ENCODE measurements at regions not wholly inside any gene's neighbourhood (a gene's known extent, or its start where the extent isn't known, plus 50 kb on each side); places are given as distances from the start of the nearest gene placed in this dataset.
A peak's percentile ranks its signal among the peaks of the same experiment; 100 is the strongest.

- DNase-seq (ENCODE audit: low read depth, low spot score) = no peak
Observed at GRCh38 chr2:8457699-8458502, 224.0 kb upstream of the ID2 start.

GRCh38 chr2:8458503-8459459, 223.1 kb upstream of the ID2 start:
- DNase-seq (ENCODE audit: low read depth, low spot score) = no peak

- no peak for DNase-seq (ENCODE audit: low read depth, low spot score)
Observed at GRCh38 chr2:8459474-8459873, 222.4 kb upstream of the ID2 start.

- DNase-seq (ENCODE audit: low read depth, low spot score) = no peak
Observed at GRCh38 chr2:8461341-8461740, 220.5 kb upstream of the ID2 start.

GRCh38 chr2:8462280-8462679, 219.6 kb upstream of the ID2 start:
- DNase-seq (ENCODE audit: low read depth, low spot score) = no peak

- DNase-seq (ENCODE audit: low read depth, low spot score) = no peak
Observed at GRCh38 chr2:8462899-8463648, 218.8 kb upstream of the ID2 start.

GRCh38 chr2:8465560-8465959, 216.3 kb upstream of the ID2 start:
- no peak for DNase-seq (ENCODE audit: low read depth, low spot score)

GRCh38 chr2:8469709-8470493, 212.0 kb upstream of the ID2 start:
- DNase-seq (ENCODE audit: low read depth, low spot score) = no peak

- DNase-seq (ENCODE audit: low read depth, low spot score) = no peak
Observed at GRCh38 chr2:8472545-8473323, 209.1 kb upstream of the ID2 start.

GRCh38 chr2:8475349-8476031, 206.4 kb upstream of the ID2 start:
- peak; percentile 54 for DNase-seq (ENCODE audit: low read depth, low spot score)

GRCh38 chr2:8477552-8478470, 204.0 kb upstream of the ID2 start:
- no peak for DNase-seq (ENCODE audit: low read depth, low spot score)

GRCh38 chr2:8478471-8478793, 203.4 kb upstream of the ID2 start:
- no peak for DNase-seq (ENCODE audit: low read depth, low spot score)

GRCh38 chr2:8479298-8479697, 202.6 kb upstream of the ID2 start:
- peak; percentile 76 for DNase-seq (ENCODE audit: low read depth, low spot score)

- no peak for DNase-seq (ENCODE audit: low read depth, low spot score)
Observed at GRCh38 chr2:8480915-8481314, 200.9 kb upstream of the ID2 start.

- no peak for DNase-seq (ENCODE audit: low read depth, low spot score)
Observed at GRCh38 chr2:8481463-8482009, 200.3 kb upstream of the ID2 start.

GRCh38 chr2:8482432-8482831, 199.4 kb upstream of the ID2 start:
- no peak for DNase-seq (ENCODE audit: low read depth, low spot score)

- no peak for DNase-seq (ENCODE audit: low read depth, low spot score)
Observed at GRCh38 chr2:8484502-8485283, 197.2 kb upstream of the ID2 start.

GRCh38 chr2:8485736-8486135, 196.1 kb upstream of the ID2 start:
- no peak for DNase-seq (ENCODE audit: low read depth, low spot score)

Measured in ELF-1 (cell line).